Colonic mucosa (tissue), 4 donors: ENCODE measurements at regions not wholly inside any gene's neighbourhood (a gene's known extent, or its start where the extent isn't known, plus 50 kb on each side); places are given as distances from the start of the nearest gene placed in this dataset.
A peak's percentile ranks its signal among the peaks of the same experiment; 100 is the strongest.

Experiments
- DNase-seq: peaks from one replicate; pipeline ENCODE4 v3.0.0-alpha.2; 2020
- H3K27ac ChIP-seq: fragments of 200-600 bp; one replicate; pipeline ENCODE4 v1.8.0; 2021
- H3K27me3 ChIP-seq: fragments of 200-600 bp; one replicate; pipeline ENCODE4 v1.8.0; 2021
- H3K36me3 ChIP-seq: fragments of 200-600 bp; one replicate; pipeline ENCODE4 v1.8.0; 2021
- H3K4me1 ChIP-seq: fragments of 200-600 bp; one replicate; pipeline ENCODE4 v1.8.0; 2021; ENCODE audit warnings: mild to moderate bottlenecking
- H3K4me3 ChIP-seq: fragments of 200-600 bp; one replicate; pipeline ENCODE4 v1.8.0; 2021
- H3K9ac ChIP-seq, 2 donors: one replicate each; pipeline ENCODE4 v1.7.0; 2013; ENCODE audit warnings: control low read depth in 2 of 2, low read depth in 2 of 2, low read length in 2 of 2
- H3K9me3 ChIP-seq: fragments of 200-600 bp; one replicate; pipeline ENCODE4 v1.8.0; 2021
- intact Hi-C: fragments of 100-400 bp; cut with DNase I; formaldehyde crosslinking; loops from one replicate; pipeline ENCODE4 v1.14.1; 2022
- TF ChIP-seq, protein P1 (sequence below): fragments of 200-600 bp; IDR thresholded peaks from one replicate; pipeline ENCODE4 v1.8.0; 2022; ENCODE audit warnings: antibody characterized with exemption, mild to moderate bottlenecking
- donor health status: healthy.
- donor health status: DM: no; HTN: no; CAD: no.
- donor health status: DM: no; HTN: no; CAD: no.

DNA sequence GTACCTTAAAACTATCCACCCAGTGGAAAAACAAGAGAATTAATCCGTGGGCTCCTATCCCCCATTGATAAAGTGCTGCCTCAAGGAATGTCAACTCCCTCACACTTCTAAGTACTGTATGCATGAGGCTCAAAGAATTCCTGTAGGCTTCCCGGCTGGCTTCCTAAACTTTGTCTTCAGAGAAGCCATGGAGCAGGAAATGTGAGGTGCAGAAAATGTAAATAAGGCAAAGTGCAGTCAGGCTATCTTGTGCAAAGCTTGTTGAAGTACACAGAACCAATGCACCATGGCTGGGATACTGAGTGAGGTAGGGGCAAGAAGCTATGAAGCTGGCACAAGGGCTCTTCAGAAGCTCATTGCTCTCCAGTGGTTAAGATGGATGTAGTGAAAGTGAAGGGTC, 611.0 kb downstream of the FSCB start:
- intact Hi-C loops: no loop called here
- H3K9me3 ChIP-seq: no peaks in the 10 kb centered on the region
- H3K27me3 ChIP-seq: no peaks in the 10 kb centered on the region
- no peak overlapping the region for H3K9ac ChIP-seq
- H3K4me1 ChIP-seq: no peaks in the 10 kb centered on the region
- no peak overlapping the region for H3K27ac ChIP-seq
- H3K4me3 ChIP-seq: no peak overlapping the region
- H3K36me3 ChIP-seq: no peaks in the 10 kb centered on the region
- no peak for DNase-seq
- TF ChIP-seq, protein P1, sequence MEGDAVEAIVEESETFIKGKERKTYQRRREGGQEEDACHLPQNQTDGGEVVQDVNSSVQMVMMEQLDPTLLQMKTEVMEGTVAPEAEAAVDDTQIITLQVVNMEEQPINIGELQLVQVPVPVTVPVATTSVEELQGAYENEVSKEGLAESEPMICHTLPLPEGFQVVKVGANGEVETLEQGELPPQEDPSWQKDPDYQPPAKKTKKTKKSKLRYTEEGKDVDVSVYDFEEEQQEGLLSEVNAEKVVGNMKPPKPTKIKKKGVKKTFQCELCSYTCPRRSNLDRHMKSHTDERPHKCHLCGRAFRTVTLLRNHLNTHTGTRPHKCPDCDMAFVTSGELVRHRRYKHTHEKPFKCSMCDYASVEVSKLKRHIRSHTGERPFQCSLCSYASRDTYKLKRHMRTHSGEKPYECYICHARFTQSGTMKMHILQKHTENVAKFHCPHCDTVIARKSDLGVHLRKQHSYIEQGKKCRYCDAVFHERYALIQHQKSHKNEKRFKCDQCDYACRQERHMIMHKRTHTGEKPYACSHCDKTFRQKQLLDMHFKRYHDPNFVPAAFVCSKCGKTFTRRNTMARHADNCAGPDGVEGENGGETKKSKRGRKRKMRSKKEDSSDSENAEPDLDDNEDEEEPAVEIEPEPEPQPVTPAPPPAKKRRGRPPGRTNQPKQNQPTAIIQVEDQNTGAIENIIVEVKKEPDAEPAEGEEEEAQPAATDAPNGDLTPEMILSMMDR: no peak

DNA sequence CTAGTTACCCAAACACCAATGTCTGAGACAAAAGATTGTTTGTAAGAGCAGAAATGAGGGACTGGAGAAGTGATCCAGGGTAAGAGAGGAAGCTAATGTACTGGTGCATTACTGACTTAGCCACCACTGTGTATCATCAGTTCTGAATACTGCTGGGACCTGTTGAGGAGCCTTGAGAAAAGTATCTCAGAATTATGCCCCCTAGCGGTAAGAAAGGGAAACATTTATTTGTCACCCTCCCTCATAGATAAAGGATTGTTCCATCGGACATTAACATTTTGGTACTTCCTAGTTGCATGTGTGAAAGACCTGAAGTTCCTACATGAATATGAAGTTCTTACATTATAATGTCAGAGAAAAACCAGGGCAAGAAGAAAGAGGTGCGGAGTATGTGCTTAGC, 612.5 kb downstream of the FSCB start:
- H3K4me1 ChIP-seq: no peaks in the 10 kb centered on the region
- intact Hi-C loops: no loop called here
- TF ChIP-seq, protein P1: peak; percentile 60
- H3K9ac ChIP-seq: no peak overlapping the region
- no peaks in the 10 kb centered on the region for H3K27me3 ChIP-seq
- H3K9me3 ChIP-seq: no peaks in the 10 kb centered on the region
- no peaks in the 10 kb centered on the region for H3K36me3 ChIP-seq
- H3K4me3 ChIP-seq: no peak overlapping the region
- no peak for DNase-seq
- no peak overlapping the region for H3K27ac ChIP-seq

DNA sequence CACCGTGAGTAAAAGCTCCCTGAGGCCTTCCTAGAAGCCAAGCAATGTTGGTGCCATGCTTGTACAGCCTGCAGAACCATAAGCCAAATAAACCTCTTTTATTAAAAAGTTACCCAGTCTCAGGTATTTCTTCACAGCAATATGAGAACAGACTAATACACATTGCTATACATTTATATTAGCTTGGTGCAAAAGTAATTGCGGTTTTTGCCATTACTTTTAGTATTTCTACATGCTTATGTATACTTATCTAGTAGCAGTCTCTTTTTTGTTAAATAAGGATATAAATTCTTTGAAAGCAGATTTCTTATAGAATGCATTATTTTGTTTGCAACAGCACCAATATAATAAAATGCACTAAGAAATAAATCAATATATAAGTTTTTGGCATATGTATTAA, 619.6 kb downstream of the FSCB start:
- H3K27me3 ChIP-seq: no peaks in the 10 kb centered on the region
- no peak overlapping the region for H3K27ac ChIP-seq
- TF ChIP-seq, protein P1: no peak
- no peak overlapping the region for H3K4me3 ChIP-seq
- no peaks in the 10 kb centered on the region for H3K9me3 ChIP-seq
- H3K36me3 ChIP-seq: no peaks in the 10 kb centered on the region
- H3K4me1 ChIP-seq: no peaks in the 10 kb centered on the region
- no peak for DNase-seq
- no peak overlapping the region for H3K9ac ChIP-seq
- intact Hi-C loops: no loop called here

DNA sequence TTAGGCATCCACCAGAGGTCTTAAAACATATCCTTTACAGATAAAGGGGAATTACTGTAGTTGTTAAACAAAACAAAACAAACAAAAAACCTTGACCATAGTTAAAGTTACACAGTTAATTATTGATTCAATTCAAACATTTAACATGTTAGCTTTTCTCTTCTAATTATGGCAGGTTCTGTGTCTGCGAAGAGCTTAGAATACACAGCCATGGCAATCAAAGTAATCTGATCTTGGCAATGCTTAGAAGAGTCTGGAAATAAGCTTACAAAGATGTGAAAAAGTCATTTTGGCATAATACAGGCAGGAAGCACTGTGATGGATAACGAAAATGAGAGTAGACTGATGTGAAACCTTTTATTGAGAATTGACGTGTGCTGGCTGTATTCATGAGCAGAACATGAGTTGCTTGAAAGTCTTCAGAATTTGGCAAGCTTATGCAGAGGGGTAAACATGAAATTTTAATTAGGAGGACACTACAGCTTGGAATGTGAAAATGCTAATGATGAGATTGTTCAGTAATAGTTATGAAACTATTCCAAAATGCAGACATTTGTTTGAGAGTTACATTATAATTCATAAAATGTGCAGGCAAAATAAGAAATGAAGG, 629.6 kb downstream of the FSCB start:
- intact Hi-C loops: no loop called here

DNA sequence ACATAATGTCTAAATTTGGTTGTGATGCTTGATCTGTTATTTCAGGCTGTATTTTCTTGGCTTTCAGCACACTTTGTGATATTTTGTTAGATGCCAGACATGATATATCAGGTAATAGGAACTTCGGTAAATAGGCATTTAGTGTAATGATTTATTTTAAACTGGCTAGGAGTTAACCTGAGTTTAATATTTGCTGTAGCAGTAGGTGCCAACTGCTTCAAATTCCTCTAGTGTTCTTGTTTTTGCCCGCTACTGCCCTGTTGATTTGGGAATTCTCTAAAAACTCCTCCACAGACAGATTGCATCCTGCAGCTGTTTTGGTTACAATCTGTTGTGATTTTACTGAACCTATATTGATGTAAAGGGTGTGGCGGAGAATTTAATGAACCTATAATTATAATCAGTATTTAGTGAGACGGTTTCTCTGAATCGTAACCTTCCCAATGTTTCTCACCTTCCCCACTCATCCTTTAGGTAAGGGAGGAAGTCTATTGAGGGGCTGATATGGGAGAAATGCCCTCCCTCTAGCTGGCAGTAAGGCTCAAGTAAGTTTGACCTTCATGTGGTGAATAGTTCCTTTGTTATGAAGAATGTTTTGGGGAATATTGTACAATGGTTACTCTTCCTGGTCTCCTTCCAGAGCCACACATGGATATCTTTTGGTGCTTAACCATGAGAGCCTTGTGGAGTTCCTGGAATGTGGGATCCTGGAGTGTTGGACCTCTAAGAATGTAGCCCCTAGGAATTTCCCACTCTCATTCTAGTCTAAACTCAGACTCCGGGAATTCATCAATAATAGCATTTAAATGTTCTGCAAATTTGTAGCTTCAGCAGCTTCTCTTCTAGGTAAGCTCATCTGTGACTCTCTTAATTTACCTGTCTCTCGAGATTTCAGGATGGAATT, 634.1 kb downstream of the FSCB start:
- DNase-seq: no peak
- H3K9me3 ChIP-seq: no peaks in the 10 kb centered on the region
- H3K27ac ChIP-seq: no peak overlapping the region
- no peaks in the 10 kb centered on the region for H3K27me3 ChIP-seq
- TF ChIP-seq, protein P1: no peak
- H3K9ac ChIP-seq: no peak overlapping the region
- intact Hi-C loops: no loop called here
- no peaks in the 10 kb centered on the region for H3K4me1 ChIP-seq
- no peak overlapping the region for H3K4me3 ChIP-seq
- no peaks in the 10 kb centered on the region for H3K36me3 ChIP-seq

More for the DNA sequence above, 629.6 kb downstream of the FSCB start:
- TF ChIP-seq, protein P1: no peak
- Histone ChIP-seq H3K27ac (no peak overlapping the region), H3K36me3 (no peaks in the 10 kb centered on the region), H3K4me3 (no peak overlapping the region), H3K27me3 (no peaks in the 10 kb centered on the region), H3K4me1 (no peaks in the 10 kb centered on the region), H3K9ac (no peak overlapping the region), H3K9me3 (no peaks in the 10 kb centered on the region)
- DNase-seq: no peak
